AG10803 (cell line): ENCODE measurements at regions not wholly inside any gene's neighbourhood (a gene's known extent, or its start where the extent isn't known, plus 50 kb on each side); places are given as distances from the start of the nearest gene placed in this dataset.

Source experiments
- DNase-seq: peaks from one replicate; pipeline ENCODE4 v3.0.0; 2010; ENCODE audit warnings: low read depth
- H3K4me3 ChIP-seq: 2 replicates; pipeline ENCODE4 v1.5.1; 2011; ENCODE audit warnings: mild to moderate bottlenecking, low read length, control low read depth
- TF ChIP-seq, protein P1 (sequence below): conservative IDR thresholded peaks from 2 replicates; pipeline ENCODE4 v1.5.1; 2011; ENCODE audit warnings: mild to moderate bottlenecking, low read length, control low read depth, inconsistent platforms

- DNase-seq = no peak
- TF ChIP-seq, protein P1, sequence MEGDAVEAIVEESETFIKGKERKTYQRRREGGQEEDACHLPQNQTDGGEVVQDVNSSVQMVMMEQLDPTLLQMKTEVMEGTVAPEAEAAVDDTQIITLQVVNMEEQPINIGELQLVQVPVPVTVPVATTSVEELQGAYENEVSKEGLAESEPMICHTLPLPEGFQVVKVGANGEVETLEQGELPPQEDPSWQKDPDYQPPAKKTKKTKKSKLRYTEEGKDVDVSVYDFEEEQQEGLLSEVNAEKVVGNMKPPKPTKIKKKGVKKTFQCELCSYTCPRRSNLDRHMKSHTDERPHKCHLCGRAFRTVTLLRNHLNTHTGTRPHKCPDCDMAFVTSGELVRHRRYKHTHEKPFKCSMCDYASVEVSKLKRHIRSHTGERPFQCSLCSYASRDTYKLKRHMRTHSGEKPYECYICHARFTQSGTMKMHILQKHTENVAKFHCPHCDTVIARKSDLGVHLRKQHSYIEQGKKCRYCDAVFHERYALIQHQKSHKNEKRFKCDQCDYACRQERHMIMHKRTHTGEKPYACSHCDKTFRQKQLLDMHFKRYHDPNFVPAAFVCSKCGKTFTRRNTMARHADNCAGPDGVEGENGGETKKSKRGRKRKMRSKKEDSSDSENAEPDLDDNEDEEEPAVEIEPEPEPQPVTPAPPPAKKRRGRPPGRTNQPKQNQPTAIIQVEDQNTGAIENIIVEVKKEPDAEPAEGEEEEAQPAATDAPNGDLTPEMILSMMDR = no peak
- H3K4me3 ChIP-seq = no peak overlapping the region
These were observed 245.8 kb downstream of the PAX3 start for GRCh38 chr2:222052934-222053367.

DNA sequence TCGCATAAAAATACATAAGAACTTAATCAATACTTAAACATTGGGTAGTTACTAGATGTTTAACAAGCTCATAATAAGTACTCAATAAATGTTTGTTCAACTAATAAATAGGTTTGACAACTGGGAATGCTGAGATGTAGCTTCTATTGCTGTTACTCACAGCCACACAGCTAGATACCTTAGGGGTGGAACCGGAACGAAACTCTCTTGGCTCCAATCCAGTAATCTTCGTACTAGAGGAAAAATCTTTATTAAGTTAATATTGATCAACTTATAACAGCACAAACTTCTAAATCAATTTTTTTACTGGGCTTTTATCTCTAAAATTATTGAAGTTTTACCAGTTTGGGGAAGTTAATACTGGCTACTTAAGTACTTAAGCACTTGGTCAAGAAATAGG lies 247.8 kb downstream of the PAX3 start:
- no peak overlapping the region for H3K4me3 ChIP-seq
- TF ChIP-seq, protein P1 = no peak
- no peak for DNase-seq

DNA sequence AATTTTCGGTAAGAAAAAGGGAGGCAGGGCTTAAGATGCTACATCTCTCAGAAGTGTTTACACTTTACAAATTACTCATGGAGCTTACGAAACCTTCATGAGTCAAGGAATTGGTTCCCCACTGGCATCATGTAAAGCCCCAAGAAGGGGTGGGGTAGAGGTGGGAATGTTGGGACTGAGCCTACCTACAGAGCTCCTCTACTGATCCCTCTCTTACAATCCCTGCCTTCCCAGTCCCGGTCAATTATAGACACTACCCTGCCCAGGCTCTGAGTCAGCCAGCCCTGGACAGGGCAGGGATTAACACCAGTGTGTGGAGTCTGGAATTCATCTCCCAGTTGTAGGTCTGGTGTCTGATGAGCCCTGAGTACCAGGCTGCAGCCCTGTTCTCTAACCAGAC lies 248.9 kb downstream of the PAX3 start:
- TF ChIP-seq, protein P1 = no peak
- peak; percentile 3 for DNase-seq
- H3K4me3 ChIP-seq = no peak overlapping the region

DNA sequence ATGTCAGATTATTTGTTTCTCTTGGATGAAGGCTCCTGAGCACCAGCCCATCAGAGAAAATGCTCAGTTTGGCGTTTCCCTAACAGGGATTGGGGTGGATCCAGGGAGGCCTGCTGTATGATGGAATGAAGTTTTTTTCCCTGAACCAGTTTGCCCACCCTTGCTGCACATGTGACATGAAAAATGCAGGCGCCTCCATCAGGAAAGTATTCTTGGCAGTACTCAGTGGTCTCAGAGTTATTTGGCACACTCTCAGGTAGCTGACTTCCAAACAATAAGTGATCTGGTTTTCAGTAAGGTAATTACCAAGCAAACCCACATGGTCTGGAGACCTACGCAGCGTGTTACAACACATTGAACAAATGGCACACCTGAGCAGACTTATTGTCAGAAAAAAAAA lies 254.9 kb downstream of the PAX3 start:
- no peak for DNase-seq
- TF ChIP-seq, protein P1 = no peak
- no peak overlapping the region for H3K4me3 ChIP-seq

DNA sequence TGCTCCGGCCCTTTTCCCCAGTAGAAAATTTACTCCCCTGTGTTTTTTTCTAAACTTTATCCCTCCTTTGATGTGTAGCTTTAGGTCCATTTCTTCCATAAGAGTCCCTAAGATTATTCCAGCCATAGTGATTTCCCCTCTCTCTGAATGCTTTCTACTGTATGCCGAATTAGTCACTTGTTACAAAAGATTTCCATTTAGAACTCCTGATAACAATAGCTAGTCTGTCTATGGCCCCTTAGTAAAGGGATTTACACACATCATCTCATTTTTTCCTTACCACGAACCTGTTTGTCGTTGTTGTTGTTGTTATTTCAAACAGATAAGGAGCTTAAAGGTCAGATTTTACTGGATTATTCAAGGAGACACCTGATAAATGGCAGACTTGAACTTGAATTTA lies 256.1 kb downstream of the PAX3 start:
- DNase-seq = no peak
- H3K4me3 ChIP-seq = no peak overlapping the region
- TF ChIP-seq, protein P1 = no peak

DNA sequence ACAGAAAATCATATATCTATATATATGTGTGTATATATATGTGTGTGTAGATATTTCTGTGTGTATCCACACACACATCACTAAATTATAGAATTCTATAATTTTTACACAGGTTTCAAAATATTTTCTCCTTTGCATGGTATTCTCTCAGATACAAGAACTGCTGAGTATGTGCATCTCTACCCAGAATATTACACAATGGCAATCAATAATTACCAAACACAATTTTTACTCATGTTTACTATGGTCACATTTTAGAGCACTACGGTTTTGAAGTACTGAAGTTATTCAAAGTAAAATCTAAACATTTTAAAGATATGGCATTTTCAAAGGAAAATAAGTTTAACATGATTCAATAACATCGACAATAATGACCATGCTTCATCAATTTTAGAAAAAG lies 258.5 kb downstream of the PAX3 start:
- H3K4me3 ChIP-seq = no peak overlapping the region
- no peak for DNase-seq
- TF ChIP-seq, protein P1 = no peak

DNA sequence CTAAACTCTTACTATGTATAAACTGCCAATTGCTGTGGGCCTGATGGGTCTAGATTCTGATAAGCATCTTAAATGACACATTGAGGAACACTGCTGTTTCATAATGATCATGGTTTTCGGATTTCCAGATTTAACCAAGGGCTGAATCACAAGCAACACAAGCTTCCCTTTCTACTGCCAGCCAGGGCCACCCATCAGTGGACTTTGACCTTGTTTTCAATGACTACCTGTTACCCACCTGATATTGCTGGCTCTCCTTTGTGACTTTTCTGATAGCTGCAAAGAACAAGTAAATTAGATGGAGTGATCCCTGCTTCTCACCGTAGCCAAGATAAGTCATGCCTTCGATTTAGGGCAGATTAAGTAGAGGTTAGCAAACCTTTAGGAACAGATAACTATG lies 259.0 kb downstream of the PAX3 start:
- DNase-seq = no peak
- H3K4me3 ChIP-seq = no peak overlapping the region
- TF ChIP-seq, protein P1 = no peak
